ENCODE measurements at regions not wholly inside any gene's neighbourhood (a gene's known extent, or its start where the extent isn't known, plus 50 kb on each side); places are given as distances from the start of the nearest gene placed in this dataset.
"Not testable (repeated sequence)": the region's sequence is repeated elsewhere in the genome, so short reads cannot be mapped to it uniquely, and the experiment has no call there.

GRCh38 chr6:26961236-26961635 lies 286.3 kb upstream of the PRSS16 start:
- TF ChIP-seq EZH2 (IDR thresholded peaks at IDR 0.05; ENCODE audit: borderline replicate concordance, low read length), result not testable (repeated sequence)
- TF ChIP-seq, protein P1, sequence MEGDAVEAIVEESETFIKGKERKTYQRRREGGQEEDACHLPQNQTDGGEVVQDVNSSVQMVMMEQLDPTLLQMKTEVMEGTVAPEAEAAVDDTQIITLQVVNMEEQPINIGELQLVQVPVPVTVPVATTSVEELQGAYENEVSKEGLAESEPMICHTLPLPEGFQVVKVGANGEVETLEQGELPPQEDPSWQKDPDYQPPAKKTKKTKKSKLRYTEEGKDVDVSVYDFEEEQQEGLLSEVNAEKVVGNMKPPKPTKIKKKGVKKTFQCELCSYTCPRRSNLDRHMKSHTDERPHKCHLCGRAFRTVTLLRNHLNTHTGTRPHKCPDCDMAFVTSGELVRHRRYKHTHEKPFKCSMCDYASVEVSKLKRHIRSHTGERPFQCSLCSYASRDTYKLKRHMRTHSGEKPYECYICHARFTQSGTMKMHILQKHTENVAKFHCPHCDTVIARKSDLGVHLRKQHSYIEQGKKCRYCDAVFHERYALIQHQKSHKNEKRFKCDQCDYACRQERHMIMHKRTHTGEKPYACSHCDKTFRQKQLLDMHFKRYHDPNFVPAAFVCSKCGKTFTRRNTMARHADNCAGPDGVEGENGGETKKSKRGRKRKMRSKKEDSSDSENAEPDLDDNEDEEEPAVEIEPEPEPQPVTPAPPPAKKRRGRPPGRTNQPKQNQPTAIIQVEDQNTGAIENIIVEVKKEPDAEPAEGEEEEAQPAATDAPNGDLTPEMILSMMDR (conservative IDR thresholded peaks at IDR 0.05 in 1 of 2, IDR thresholded peaks at IDR 0.05 in 1 of 2; ENCODE audit: extremely low read depth in 1 of 2, insufficient read depth in 1 of 2, low read depth in 1 of 2, low read length in 2 of 2), result not testable (repeated sequence)

All from mammary epithelial cell (primary cell).